Esophagus squamous epithelium (tissue), 4 donors: ENCODE measurements at regions not wholly inside any gene's neighbourhood (a gene's known extent, or its start where the extent isn't known, plus 50 kb on each side); places are given as distances from the start of the nearest gene placed in this dataset.

Experiments used
- POLR2A ChIP-seq, 4 donors: fragments of 450-650 bp; IDR thresholded peaks; one replicate each; pipeline ENCODE4 v1.6.1; 2017; ENCODE audit warnings: antibody characterized with exemption in 4 of 4, mild to moderate bottlenecking in 4 of 4, moderate library complexity in 3 of 4
- TF ChIP-seq, protein P1 (sequence below), 6 experiments: fragments of 450-650 bp in 4 of 6; fragments of 200-600 bp in 2 of 6; sonication (generic) in 2 of 6; IDR thresholded peaks; one replicate each; pipeline ENCODE4 v1.5.1; 2016 to 2019; ENCODE audit warnings: antibody characterized with exemption in 6 of 6, mild to moderate bottlenecking in 4 of 6, moderate library complexity in 4 of 6

DNA sequence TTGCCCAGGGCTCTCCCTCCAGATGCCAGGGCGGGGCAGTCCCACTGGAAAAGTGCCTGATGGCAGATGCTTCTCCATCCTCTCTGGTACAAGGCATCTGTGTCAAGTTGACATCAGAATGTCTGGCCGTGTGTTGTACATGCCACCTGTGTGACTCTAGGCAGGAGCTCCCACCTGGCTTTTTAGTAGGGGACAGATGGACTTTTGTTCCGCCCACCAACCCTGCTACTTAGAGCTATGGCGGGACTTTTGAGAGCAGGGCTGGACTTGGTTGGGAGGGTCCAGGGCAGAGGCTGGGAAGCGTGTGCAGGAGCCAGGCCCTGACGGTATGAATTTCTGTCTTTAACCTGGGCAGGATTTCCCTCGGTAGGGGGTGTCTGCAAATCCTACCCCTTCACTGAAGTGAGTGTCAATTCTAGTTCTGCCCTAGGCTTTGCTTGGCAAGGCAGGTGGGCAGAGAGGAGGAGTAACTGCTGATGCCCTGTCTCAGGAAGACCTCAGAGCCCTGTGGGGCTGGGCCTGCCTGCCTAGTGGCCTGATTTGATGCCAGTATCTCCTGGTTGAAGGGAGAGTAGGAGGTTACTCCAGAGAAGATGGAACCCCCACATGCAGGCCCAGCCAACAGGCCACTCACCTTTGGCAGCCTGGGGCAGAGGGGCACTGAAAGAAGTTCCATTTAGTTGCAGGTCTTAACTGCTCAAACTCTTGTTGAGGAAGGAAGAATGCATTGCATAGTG lies 99.1 kb downstream of the PJA1 start:
- no peak for TF ChIP-seq POLR2A (IDR thresholded peaks at IDR 0.05)
- TF ChIP-seq, protein P1, sequence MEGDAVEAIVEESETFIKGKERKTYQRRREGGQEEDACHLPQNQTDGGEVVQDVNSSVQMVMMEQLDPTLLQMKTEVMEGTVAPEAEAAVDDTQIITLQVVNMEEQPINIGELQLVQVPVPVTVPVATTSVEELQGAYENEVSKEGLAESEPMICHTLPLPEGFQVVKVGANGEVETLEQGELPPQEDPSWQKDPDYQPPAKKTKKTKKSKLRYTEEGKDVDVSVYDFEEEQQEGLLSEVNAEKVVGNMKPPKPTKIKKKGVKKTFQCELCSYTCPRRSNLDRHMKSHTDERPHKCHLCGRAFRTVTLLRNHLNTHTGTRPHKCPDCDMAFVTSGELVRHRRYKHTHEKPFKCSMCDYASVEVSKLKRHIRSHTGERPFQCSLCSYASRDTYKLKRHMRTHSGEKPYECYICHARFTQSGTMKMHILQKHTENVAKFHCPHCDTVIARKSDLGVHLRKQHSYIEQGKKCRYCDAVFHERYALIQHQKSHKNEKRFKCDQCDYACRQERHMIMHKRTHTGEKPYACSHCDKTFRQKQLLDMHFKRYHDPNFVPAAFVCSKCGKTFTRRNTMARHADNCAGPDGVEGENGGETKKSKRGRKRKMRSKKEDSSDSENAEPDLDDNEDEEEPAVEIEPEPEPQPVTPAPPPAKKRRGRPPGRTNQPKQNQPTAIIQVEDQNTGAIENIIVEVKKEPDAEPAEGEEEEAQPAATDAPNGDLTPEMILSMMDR (IDR thresholded peaks at IDR 0.05), result no peak
